Kidney (tissue), 13 donors: ENCODE measurements at regions not wholly inside any gene's neighbourhood (a gene's known extent, or its start where the extent isn't known, plus 50 kb on each side); places are given as distances from the start of the nearest gene placed in this dataset.
A peak's percentile ranks its signal among the peaks of the same experiment; 100 is the strongest.

Experiments used
- DNase-seq, 5 donors: peaks; one replicate each; pipeline ENCODE4 v3.0.0-alpha.2; 2013 to 2020
- FAIRE-seq: peaks from 2 replicates; lab custom pipeline; 2012; peaks lifted over from hg19 to GRCh38; lab: Jason Lieb, UNC
- H3K27ac ChIP-seq, 2 donors: one replicate each; pipeline ENCODE4 v1.7.0; 2013; ENCODE audit warnings: low read depth in 2 of 2, low read length in 2 of 2, inconsistent platforms in 1 of 2
- H3K27me3 ChIP-seq: one replicate; pipeline ENCODE4 v1.7.1; 2013; ENCODE audit warnings: low read length, inconsistent platforms; ENCODE audit not compliant: control insufficient read depth, insufficient read depth
- H3K36me3 ChIP-seq, 3 donors: one replicate each; pipeline versions ENCODE4 v1.7.0 to v1.7.1; 2013; ENCODE audit warnings: low read length in 3 of 3, control low read depth in 1 of 3, inconsistent platforms in 1 of 3; ENCODE audit not compliant: insufficient read depth in 3 of 3, control insufficient read depth in 2 of 3
- H3K4me1 ChIP-seq, 3 donors: one replicate each; pipeline versions ENCODE4 v1.7.0 to v1.7.1; 2013; ENCODE audit warnings: low read length in 3 of 3, inconsistent platforms in 1 of 3, low read depth in 1 of 3; ENCODE audit not compliant: control insufficient read depth in 2 of 3, insufficient read depth in 2 of 3
- H3K4me3 ChIP-seq, 3 donors: one replicate each; pipeline versions ENCODE4 v1.7.0 to v1.8.1; 2013; ENCODE audit warnings: low read length in 3 of 3, control low read depth in 1 of 3, inconsistent platforms in 1 of 3
- H3K9ac ChIP-seq, 3 donors: one replicate each; pipeline versions ENCODE4 v1.7.0 to v1.7.1; 2013; ENCODE audit warnings: low read length in 3 of 3, control low read depth in 1 of 3, inconsistent platforms in 1 of 3
- H3K9me3 ChIP-seq, 3 donors: one replicate each; pipeline versions ENCODE4 v1.7.0 to v1.7.1; 2013; ENCODE audit warnings: low read length in 3 of 3, control low read depth in 1 of 3, inconsistent platforms in 1 of 3; ENCODE audit not compliant: control insufficient read depth in 2 of 3, insufficient read depth in 1 of 3
- CTCF ChIP-seq: IDR thresholded peaks from 3 replicates; pipeline ENCODE4 v1.5.1; 2012; ENCODE audit warnings: mild to moderate bottlenecking, moderate library complexity, borderline replicate concordance; ENCODE audit not compliant: insufficient read depth; ENCODE audit errors: extremely low read depth
- intact Hi-C: fragments of 100-400 bp; cut with DNase I; formaldehyde crosslinking; loops from one replicate; pipeline ENCODE4 v1.11.1; 2022
- donor health status: control.
- donor health status: control.
- donor health status: control.
- donor health status: control.
- donor health status: control.
- donor health status: DM: yes; HTN: yes; CAD: no.
- donor health status: Normal renal cell carcinoma (clear cell type).

GRCh38 chr1:68294367-68295066, 62.2 kb upstream of the WLS start:
- H3K27ac ChIP-seq = no peak overlapping the region
- DNase-seq (no peak), FAIRE-seq (no peak)
- H3K36me3 ChIP-seq = no peaks in the 10 kb centered on the region
- H3K4me1 ChIP-seq = no peaks in the 10 kb centered on the region
- TF ChIP-seq CTCF = no peak
- no peak overlapping the region for H3K9ac ChIP-seq
- H3K9me3 ChIP-seq = no peaks in the 10 kb centered on the region
- H3K27me3 ChIP-seq = no peaks in the 10 kb centered on the region
- H3K4me3 ChIP-seq = no peak overlapping the region
- intact Hi-C loops = no loop called here

GRCh38 chr1:68293609-68294366, 61.5 kb upstream of the WLS start:
- H3K36me3 ChIP-seq = no peaks in the 10 kb centered on the region
- intact Hi-C loops = no loop called here
- H3K9me3 ChIP-seq = no peaks in the 10 kb centered on the region
- FAIRE-seq = no peak
- H3K27me3 ChIP-seq = no peaks in the 10 kb centered on the region
- no peaks in the 10 kb centered on the region for H3K4me1 ChIP-seq
- peak in 3 of 5 donors; percentile 16 to 41 (median 41) for DNase-seq
- no peak overlapping the region for H3K27ac ChIP-seq
- no peak overlapping the region for H3K4me3 ChIP-seq
- H3K9ac ChIP-seq = no peak overlapping the region
- no peak for TF ChIP-seq CTCF

- no peak overlapping the region for H3K9ac ChIP-seq
- intact Hi-C loops = no loop called here
- H3K27me3 ChIP-seq = no peaks in the 10 kb centered on the region
- FAIRE-seq (no peak), DNase-seq (peak in 2 of 5 donors; percentile 12 to 22)
- no peaks in the 10 kb centered on the region for H3K9me3 ChIP-seq
- H3K4me3 ChIP-seq = no peak overlapping the region
- no peak overlapping the region for H3K27ac ChIP-seq
- no peaks in the 10 kb centered on the region for H3K4me1 ChIP-seq
- no peaks in the 10 kb centered on the region for H3K36me3 ChIP-seq
- no peak for TF ChIP-seq CTCF
These were observed 60.8 kb upstream of the WLS start for GRCh38 chr1:68293122-68293521.
